ENCODE measurements at regions not wholly inside any gene's neighbourhood (a gene's known extent, or its start where the extent isn't known, plus 50 kb on each side); places are given as distances from the start of the nearest gene placed in this dataset.
"Not testable (repeated sequence)": the region's sequence is repeated elsewhere in the genome, so short reads cannot be mapped to it uniquely, and the experiment has no call there.

DNA sequence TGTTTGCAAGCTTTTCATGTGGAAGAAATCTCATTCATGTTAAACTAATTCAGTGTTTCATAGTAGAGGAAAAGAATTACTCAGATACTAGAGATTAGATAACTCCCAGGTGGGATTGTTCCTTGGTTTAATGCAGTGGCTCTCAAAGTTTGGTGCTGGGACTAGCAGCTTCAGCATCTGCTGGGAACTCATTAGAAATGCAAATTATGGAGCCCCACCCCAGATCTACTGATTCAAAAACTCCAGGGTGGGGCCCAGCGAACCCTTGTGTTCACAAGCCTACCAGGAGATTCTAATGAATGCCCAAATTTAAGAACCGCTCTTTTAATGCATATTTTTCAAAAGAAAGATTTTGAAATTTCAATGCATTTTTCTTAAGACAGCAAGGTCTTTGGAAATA, 253.4 kb upstream of the CNTNAP4 start:
- no peak overlapping the region for H3K4me3 ChIP-seq
- DNase-seq: no peak
- H3K9me3 ChIP-seq: no peaks in the 10 kb centered on the region
- no peaks in the 10 kb centered on the region for H3K27me3 ChIP-seq
- no peaks in the 10 kb centered on the region for H3K36me3 ChIP-seq

DNA sequence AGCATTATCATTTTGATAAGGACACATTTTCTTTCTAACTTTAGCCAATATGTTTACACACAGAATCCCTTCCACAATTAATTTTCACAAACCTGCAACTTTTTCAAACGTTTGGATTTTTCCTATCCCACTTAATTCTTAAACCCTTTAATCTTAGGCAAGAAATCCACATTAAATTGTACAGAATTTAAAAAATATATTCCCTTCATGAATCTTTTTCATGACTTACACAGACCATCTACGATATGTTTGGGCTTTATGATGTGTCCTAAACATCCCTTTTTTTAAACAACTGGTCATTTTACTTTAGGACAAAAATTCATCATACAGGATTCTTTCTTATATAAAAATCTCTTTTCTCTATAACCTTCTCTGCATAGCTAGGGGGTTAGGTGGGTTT, 241.5 kb upstream of the CNTNAP4 start:
- H3K27me3 ChIP-seq: no peaks in the 10 kb centered on the region
- H3K36me3 ChIP-seq: no peaks in the 10 kb centered on the region
- DNase-seq: no peak

DNA sequence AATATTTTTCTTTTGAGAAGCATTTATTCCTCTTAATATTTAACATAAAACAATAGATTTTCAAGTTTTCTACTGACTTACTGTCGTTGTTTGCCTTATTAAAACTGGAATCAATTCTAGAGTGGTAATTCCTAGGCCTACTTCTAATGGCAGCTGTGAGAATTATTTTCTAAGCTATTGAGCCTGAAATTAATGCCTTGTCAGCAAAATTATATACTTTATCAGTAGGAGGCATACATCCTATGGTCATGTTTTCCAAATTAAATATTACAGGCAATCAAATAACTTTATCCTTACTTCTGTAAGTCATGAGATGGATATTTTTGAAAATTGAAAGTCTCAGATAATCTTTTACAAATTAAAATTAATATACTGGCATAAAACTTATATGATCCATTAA, 239.1 kb upstream of the CNTNAP4 start:
- DNase-seq: no peak
- Histone ChIP-seq H3K4me3 (no peak overlapping the region), H3K36me3 (no peaks in the 10 kb centered on the region), H3K9me3 (no peaks in the 10 kb centered on the region), H3K27me3 (no peaks in the 10 kb centered on the region)

More for the DNA sequence above, 241.5 kb upstream of the CNTNAP4 start:
- Histone ChIP-seq H3K9me3 (no peaks in the 10 kb centered on the region), H3K4me3 (no peak overlapping the region)

DNA sequence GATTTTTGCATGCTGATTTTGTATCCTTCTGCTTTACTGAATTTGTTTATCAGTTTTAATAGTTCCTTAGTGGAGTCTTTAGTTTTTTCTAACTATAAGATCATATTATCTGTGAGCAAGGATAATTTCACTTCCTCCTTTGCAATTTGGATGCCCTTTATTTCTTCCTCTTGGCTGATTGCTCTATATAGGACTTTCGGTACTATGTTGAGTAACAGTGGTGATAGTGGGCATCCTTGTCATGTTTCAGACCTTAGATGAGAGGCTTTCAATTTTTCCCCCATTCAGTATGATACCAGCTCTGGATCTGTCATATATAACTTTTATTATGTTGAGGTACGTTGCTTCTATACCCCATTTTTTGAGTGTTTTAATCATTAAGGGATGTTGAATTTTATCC, 224.5 kb upstream of the CNTNAP4 start:
- no peaks in the 10 kb centered on the region for H3K36me3 ChIP-seq
- no peaks in the 10 kb centered on the region for H3K27me3 ChIP-seq
- no peak for DNase-seq
- no peaks in the 10 kb centered on the region for H3K9me3 ChIP-seq
- no peak overlapping the region for H3K4me3 ChIP-seq

DNA sequence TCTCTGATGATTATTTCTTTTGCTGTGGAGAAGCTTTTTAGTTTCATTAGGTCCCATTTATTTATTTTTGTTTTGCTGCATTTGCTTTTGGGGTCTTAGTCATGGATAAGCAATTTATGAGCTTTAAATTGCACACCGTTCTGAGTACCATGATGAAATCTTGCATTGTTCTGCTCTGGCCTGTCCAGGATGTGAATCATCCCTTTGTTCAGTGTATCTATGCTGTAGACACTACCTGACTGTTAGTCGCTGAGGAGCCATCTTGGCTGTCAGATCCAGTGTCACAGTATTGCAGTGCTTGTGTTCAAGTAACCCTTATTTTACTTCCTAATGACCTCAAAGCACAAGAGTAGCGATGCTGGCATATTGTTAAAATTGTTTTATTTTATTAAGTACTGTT, 218.0 kb upstream of the CNTNAP4 start:
- Histone ChIP-seq H3K27me3 (no peaks in the 10 kb centered on the region), H3K4me3 (no peak overlapping the region), H3K36me3 (no peaks in the 10 kb centered on the region), H3K9me3 (no peaks in the 10 kb centered on the region)
- no peak for DNase-seq

DNA sequence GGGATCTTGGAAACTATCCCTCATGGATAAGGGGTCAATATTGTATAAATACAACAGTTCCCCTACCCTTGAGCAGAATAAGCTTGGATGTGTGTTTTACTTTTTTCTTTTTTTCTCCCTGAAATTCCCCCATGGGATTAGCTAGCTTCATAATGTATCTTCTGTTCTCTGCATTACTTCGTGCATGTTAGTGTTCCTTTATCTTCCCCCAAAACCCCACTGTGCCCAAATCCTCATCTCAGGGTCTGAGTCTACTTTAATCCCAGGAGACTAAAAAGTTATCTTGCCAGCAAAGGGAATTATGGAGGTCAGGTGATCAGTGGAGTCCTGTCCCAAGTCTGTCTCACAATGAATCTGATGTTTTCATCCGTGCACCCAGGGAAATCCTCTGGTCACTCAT, 217.5 kb upstream of the CNTNAP4 start:
- no peaks in the 10 kb centered on the region for H3K36me3 ChIP-seq
- no peak overlapping the region for H3K4me3 ChIP-seq

DNA sequence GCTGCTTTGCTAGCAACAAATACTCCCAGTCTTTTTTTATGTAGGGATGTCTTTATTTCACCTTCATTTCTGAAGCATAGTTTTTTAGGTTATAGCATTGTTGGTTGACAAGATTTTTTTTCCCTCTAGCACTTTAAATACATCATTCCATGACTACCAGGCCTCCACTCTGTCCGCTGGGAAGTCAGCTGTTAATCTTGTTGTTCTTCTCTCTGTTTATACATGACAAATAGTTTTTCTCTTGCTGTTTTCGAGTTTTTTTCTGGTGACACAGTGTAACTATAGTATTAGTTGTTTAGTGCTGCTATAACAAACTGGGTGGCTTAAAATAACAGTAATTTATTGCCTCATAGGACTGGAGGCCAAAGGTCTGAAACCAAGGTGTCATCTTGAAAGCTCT, 205.5 kb upstream of the CNTNAP4 start:
- Histone ChIP-seq H3K27me3 (no peaks in the 10 kb centered on the region), H3K36me3 (no peaks in the 10 kb centered on the region), H3K9me3 (no peaks in the 10 kb centered on the region), H3K4me3 (no peak overlapping the region)
- DNase-seq: no peak

More for the DNA sequence above, 217.5 kb upstream of the CNTNAP4 start:
- no peak for DNase-seq
- H3K27me3 ChIP-seq: no peaks in the 10 kb centered on the region
- H3K9me3 ChIP-seq: no peaks in the 10 kb centered on the region

DNA sequence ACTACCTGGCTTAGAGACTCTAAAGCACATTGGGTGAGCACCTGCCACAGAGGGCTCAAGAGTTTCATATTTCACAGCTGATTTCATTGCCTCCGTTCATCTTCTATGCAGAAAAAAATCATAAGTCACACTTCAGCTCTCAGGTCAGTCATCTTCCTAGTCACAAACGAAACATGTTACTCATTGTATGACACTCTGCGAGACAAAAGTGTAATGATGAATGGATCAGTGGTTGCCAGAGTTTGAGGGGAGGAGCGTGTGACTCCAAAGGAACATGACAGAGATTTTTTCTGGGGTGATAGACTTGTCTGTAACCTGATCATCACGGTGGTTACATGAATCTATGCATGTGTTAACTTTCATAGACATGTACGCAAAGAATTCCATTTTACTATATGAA, 195.2 kb upstream of the CNTNAP4 start:
- no peak for DNase-seq
- Histone ChIP-seq H3K27me3 (no peaks in the 10 kb centered on the region), H3K36me3 (no peaks in the 10 kb centered on the region), H3K4me3 (no peak overlapping the region), H3K9me3 (no peaks in the 10 kb centered on the region)

DNA sequence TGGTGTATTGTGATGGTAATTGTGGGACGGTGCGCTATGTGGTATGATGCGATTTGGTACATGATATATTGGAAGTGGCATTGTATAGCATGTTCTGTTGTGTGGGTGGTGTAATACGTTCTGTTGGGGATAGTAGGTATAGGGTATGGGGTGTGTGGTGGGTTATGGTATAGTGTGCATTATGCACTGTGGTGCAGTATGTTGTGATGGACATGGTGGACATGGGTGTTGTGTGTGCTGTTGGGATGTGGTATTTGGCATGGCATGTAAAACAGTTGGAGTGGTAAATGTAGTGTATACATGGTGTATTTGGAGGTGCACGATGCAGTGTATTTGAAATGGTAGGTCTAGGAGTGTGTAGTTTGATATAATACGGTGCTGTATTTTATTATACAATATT, 170.6 kb upstream of the CNTNAP4 start:
- Histone ChIP-seq H3K4me3 (no peak overlapping the region), H3K36me3 (no peaks in the 10 kb centered on the region), H3K27me3 (no peaks in the 10 kb centered on the region), H3K9me3 (no peaks in the 10 kb centered on the region)
- DNase-seq: no peak

DNA sequence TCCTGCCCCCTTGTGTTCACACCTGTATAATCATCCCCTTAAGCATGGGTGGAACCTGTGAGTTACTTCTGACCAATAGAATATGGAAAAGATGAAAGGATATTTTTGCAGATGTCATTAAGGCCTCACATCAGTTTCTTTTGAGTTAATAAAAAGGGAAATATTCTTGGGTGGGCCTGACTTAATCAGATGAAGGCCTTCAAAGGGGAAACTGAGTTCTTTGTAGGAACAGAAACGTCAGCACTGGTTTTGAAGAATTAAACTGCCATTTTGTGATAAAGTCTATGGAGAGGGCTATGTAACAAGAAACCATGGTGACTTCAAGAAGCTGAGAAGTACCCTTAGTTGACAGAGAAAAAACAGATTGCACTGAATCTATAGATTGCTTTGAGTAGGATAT, 168.7 kb upstream of the CNTNAP4 start:
- no peak overlapping the region for H3K4me3 ChIP-seq
- H3K36me3 ChIP-seq: no peaks in the 10 kb centered on the region
- no peaks in the 10 kb centered on the region for H3K9me3 ChIP-seq
- no peak for DNase-seq
- H3K27me3 ChIP-seq: no peaks in the 10 kb centered on the region

DNA sequence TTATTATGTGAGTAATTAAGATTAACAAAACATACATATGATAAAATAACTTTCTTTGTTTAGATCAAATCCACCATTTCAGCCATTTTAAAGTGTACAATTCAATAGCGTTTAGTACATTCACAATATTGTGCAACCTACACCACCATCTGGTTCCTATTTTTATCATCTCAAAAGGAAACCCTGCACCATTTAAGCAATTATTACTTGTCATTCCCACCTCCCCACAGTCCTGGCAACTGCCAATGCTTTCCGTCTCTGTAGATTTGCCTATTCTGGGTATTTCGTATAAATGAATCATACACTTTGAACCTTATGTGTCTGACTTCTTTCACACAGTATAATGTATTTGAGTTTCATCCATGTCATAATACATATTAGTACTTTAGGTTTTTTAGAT, 162.5 kb upstream of the CNTNAP4 start:
- Histone ChIP-seq H3K27me3 (no peaks in the 10 kb centered on the region), H3K36me3 (no peaks in the 10 kb centered on the region), H3K4me3 (no peak overlapping the region), H3K9me3 (no peaks in the 10 kb centered on the region)
- DNase-seq: no peak

DNA sequence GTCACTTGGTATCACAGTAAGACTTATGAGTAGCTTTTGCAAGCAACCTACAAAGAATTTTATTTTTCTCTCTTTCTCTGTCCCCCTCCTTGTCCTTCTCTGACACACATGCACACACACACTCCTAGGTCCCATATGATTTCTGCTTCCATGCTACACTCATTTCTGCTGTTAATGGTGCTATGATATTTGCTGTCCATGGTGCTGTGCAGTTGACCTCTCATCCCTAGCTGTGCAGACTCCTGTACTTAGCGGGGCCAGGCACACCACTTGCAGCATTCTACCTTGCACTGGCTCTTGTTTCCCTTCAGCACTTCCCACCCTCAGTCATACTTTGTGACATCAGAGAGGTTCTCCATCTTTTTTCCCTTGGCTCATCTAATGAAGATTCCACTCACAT, 158.9 kb upstream of the CNTNAP4 start:
- no peaks in the 10 kb centered on the region for H3K27me3 ChIP-seq

DNA sequence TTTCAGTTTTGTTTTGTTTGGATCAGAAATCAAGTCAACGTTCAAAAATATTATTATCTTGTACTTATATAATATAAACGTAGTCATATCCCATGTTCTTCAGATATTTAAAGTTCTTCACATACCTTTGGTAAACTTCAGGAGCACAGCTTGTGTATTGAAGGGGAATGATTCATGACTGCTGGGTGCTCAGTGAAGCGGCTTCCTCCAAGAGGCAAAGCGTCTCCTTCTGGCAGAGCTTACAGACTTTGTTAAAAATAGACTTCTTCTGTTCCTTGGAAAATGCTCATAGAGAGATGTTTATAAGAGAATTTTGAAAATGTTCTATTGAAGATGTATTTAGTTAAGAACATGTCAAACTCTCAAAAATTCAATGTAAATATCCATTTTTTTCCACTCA, 155.6 kb upstream of the CNTNAP4 start:
- no peaks in the 10 kb centered on the region for H3K27me3 ChIP-seq
- no peaks in the 10 kb centered on the region for H3K36me3 ChIP-seq
- H3K4me3 ChIP-seq: no peak overlapping the region
- DNase-seq: no peak
- no peaks in the 10 kb centered on the region for H3K9me3 ChIP-seq

More for the DNA sequence above, 158.9 kb upstream of the CNTNAP4 start:
- DNase-seq: no peak
- Histone ChIP-seq H3K4me3 (no peak overlapping the region), H3K9me3 (no peaks in the 10 kb centered on the region), H3K36me3 (no peaks in the 10 kb centered on the region)

DNA sequence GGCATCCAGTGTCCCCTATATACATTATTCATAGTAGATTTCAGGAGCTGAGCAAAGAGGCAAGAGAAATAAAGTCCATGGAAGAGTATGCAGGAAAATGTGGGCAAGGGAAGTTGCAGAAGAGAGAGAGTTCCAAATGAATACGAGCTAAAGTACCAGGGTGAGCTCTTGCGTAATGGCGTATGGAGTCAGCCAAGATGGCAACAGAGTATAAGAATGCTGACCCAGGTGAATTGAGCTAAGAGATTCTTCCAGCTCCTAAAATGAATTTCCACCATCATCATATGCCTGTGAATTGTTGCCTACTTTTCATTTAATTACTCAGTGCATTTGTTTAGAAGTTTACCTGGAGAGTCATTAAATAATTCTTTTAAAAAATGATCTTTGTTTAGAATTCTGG, 153.2 kb upstream of the CNTNAP4 start:
- Histone ChIP-seq H3K4me3 (no peak overlapping the region), H3K36me3 (no peaks in the 10 kb centered on the region), H3K27me3 (no peaks in the 10 kb centered on the region), H3K9me3 (no peaks in the 10 kb centered on the region)
- no peak for DNase-seq

DNA sequence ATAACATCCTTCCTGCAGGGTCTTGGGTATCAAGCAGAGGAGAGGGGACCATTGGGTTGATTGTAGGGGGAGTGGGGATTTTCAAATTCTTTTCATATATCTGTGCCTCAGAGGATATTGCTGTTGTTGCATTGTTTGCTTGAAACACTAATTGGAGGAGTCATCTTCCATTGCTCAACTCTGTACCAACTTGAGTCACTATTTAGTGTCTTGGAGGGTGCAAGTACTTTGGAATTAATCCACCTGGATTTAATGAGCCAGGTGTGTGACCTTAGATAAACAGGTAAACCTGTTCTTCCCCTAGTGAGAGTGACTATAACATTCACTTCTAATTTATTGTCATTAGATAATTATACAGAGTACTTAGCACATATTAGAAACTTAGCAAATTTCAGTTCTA, 151.3 kb upstream of the CNTNAP4 start:
- no peaks in the 10 kb centered on the region for H3K27me3 ChIP-seq

DNA sequence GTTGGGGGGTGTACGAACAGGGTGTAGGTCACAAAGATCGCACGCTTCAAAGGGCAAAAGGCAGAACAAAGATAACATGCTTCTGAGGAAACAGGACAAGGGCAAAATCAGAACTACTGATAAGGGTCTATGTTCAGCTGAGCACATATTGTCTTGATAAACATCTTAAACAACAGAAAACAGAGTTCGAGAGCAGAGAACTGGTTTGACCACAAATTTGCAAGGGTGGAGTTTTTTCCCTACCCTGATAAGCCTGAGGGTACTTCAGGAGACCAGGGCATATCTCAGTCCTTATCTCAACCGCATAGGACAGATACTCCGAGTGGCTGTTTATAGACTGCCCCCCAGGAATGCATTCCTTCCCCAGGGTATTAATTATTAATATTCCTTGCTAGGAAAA, 139.1 kb upstream of the CNTNAP4 start:
- H3K4me3 ChIP-seq, DNase-seq, H3K27me3 ChIP-seq, H3K9me3 ChIP-seq, H3K36me3 ChIP-seq: not testable (repeated sequence)

More for the DNA sequence above, 151.3 kb upstream of the CNTNAP4 start:
- Histone ChIP-seq H3K9me3 (no peaks in the 10 kb centered on the region), H3K4me3 (no peak overlapping the region), H3K36me3 (no peaks in the 10 kb centered on the region)
- DNase-seq: no peak

DNA sequence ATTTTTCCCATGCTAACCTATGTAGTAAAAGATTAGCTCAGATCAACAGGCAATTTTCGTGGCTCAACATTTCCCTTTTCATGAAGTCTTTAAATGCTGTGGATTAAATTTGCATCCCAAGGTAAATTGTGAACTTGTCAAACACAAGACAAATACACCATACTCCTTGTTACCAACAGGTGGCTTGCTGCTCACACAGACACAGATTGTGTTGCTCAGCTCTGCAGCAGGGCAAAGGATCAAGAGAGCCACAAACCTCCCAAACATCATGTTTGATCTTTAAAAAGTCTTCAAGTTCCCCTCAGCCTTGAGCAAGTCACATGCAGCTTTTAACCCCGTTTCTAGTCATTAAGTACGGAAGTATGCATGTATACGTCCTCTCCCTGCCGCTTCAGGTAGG, 119.6 kb upstream of the CNTNAP4 start:
- Histone ChIP-seq H3K27me3 (no peaks in the 10 kb centered on the region), H3K4me3 (no peak overlapping the region), H3K9me3 (no peaks in the 10 kb centered on the region), H3K36me3 (no peaks in the 10 kb centered on the region)
- no peak for DNase-seq

DNA sequence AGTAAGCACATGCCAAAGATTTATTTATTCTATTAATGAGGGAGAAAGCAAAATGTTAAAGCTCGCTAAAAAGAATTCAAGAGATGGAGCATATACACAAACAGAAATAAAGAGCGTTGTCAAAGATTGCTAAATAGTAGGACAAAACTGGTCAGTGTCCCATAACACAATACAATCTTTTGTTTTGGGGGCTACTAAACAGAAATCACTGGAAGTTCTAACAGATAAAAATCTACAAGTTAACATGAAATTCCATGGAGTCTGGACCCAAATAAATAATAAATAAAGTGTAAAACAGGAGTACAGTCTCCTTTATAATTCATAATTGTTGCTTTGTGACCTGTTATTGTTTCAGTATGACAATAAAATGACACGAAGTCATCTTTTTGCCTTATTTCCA, 115.2 kb upstream of the CNTNAP4 start:
- DNase-seq: no peak
- H3K9me3 ChIP-seq: no peaks in the 10 kb centered on the region
- H3K27me3 ChIP-seq: no peaks in the 10 kb centered on the region
- H3K4me3 ChIP-seq: no peak overlapping the region
- H3K36me3 ChIP-seq: no peaks in the 10 kb centered on the region

DNA sequence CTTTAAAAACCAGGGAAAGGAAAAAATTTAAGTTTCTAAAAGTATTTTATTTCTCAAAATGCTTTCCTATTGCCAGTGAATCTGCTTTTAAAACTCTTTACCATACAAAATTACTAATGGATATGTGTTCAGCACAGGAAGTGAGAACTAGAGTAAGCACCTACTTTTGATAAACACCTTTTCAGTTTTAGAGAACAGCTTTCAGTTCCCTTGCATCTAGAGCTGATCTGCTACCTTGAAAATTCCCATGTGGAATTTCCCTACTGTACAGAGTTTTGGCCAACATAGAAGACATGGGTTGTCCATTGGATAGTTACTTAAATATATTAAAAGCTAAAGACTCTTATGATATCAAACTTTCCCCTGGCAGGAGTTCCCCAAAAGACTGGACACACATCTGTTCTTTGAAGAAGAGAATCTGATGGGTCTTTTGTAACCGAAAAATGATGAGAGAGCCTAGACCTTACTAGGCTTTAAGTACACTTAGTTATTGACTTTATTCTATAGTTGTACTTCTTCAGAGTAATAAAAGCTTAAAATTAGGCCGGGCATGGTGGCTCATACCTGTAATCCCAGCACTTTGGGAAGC, 112.1 kb upstream of the CNTNAP4 start:
- no peak overlapping the region for H3K4me3 ChIP-seq
- no peaks in the 10 kb centered on the region for H3K9me3 ChIP-seq
- H3K36me3 ChIP-seq: no peaks in the 10 kb centered on the region
- no peaks in the 10 kb centered on the region for H3K27me3 ChIP-seq
- no peak for DNase-seq
